ENCODE measurements at regions not wholly inside any gene's neighbourhood (a gene's known extent, or its start where the extent isn't known, plus 50 kb on each side); places are given as distances from the start of the nearest gene placed in this dataset.

GRCh38 chr3:160150525-160150924 is 74.7 kb upstream of the C3orf80 start:
- TF ChIP-seq POLR2AphosphoS5 (IDR thresholded peaks at IDR 0.05) (no peak), CTCF (IDR thresholded peaks at IDR 0.05) (no peak), EP300 (IDR thresholded peaks at IDR 0.05) (no peak), POLR2A (IDR thresholded peaks at IDR 0.05) (no peak)
- Histone ChIP-seq H3K4me3 (no peak overlapping the region), H3K27ac (no peak overlapping the region), H3K9me3 (no peaks in the 10 kb centered on the region), H3K36me3 (no peaks in the 10 kb centered on the region), H3K4me1 (no peaks in the 10 kb centered on the region), H3K27me3 (no peaks in the 10 kb centered on the region)
- DNase-seq: no peak
- WGBS, 5 donors: 76 to 93% (median 87%) methylated on average over 2 of the region's 2 CpGs
- intact Hi-C loops (cut with DNase I; ENCODE audit: low total_unique reads): no loop called here

- no peaks in the 10 kb centered on the region for H3K36me3 ChIP-seq
- no peak for TF ChIP-seq POLR2A (IDR thresholded peaks at IDR 0.05)
- no peak for TF ChIP-seq EP300 (IDR thresholded peaks at IDR 0.05)
- TF ChIP-seq POLR2AphosphoS5 (IDR thresholded peaks at IDR 0.05): no peak
- TF ChIP-seq CTCF (IDR thresholded peaks at IDR 0.05): no peak
- intact Hi-C loops (cut with DNase I; ENCODE audit: low total_unique reads): no loop called here
- H3K27me3 ChIP-seq: no peaks in the 10 kb centered on the region
- no peak overlapping the region for H3K27ac ChIP-seq
- no peak for DNase-seq
- H3K4me1 ChIP-seq: no peaks in the 10 kb centered on the region
- H3K4me3 ChIP-seq: no peak overlapping the region
- WGBS, 5 donors: 91 to 95% (median 93%) methylated on average over 6 of the region's 6 CpGs
- H3K9me3 ChIP-seq: no peaks in the 10 kb centered on the region
Measured at GRCh38 chr3:160152638-160153037, 72.6 kb upstream of the C3orf80 start.

DNA sequence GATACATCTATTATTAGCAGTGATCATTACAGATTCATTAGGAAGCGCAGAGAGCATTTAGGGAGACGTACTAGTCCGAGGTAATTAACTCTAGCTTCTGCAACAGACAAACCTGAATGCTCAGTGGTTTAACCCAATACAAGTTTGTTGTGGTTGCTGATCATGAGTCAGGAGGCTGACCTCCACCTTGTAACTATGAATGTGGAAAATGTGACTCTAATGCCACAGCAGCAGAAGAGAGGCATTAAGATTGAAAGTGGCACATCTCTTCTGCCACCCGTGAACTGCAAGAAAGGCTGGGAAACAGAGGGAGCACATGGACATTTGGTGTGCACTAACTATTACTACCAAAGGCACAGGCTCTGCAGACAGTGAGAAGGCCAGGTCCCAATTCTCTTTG is 71.2 kb upstream of the C3orf80 start:
- no peaks in the 10 kb centered on the region for H3K4me1 ChIP-seq
- H3K27me3 ChIP-seq: no peaks in the 10 kb centered on the region
- WGBS, 5 donors: 83 to 91% (median 88%) methylated on average over 4 of the region's 4 CpGs
- H3K36me3 ChIP-seq: no peaks in the 10 kb centered on the region
- no peak for DNase-seq
- TF ChIP-seq EP300 (IDR thresholded peaks at IDR 0.05) (no peak), CTCF (IDR thresholded peaks at IDR 0.05) (no peak), POLR2AphosphoS5 (IDR thresholded peaks at IDR 0.05) (no peak), POLR2A (IDR thresholded peaks at IDR 0.05) (no peak)
- H3K27ac ChIP-seq: no peak overlapping the region
- no peak overlapping the region for H3K4me3 ChIP-seq
- intact Hi-C loops (cut with DNase I; ENCODE audit: low total_unique reads): no loop called here
- H3K9me3 ChIP-seq: no peaks in the 10 kb centered on the region

DNA sequence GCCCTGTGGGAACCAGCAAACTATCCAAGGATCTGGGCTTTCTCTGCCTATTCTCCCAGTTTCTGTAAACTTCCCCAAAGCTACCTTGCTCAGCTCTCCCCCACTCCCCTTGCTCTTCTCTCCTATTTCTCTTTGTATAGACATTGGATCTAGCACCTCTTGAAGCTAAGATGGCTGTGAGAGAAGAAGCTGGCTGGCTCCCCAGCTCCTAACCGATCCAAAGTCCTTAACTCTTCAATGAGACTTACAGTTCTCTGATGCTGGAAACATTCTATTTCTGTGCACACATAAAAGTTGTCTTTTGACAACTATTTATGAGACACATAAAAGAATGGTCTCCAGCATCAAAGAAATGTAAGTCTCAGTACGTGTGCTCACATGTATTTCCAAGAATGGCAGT is 70.6 kb upstream of the C3orf80 start:
- DNase-seq: no peak
- no peak overlapping the region for H3K4me3 ChIP-seq
- no peaks in the 10 kb centered on the region for H3K36me3 ChIP-seq
- no peak overlapping the region for H3K27ac ChIP-seq
- H3K9me3 ChIP-seq: no peaks in the 10 kb centered on the region
- 72 to 88% (median 79%) methylated on average over 2 of the region's 2 CpGs for WGBS, 5 donors
- intact Hi-C loops (cut with DNase I; ENCODE audit: low total_unique reads): no loop called here
- no peaks in the 10 kb centered on the region for H3K27me3 ChIP-seq
- no peaks in the 10 kb centered on the region for H3K4me1 ChIP-seq
- TF ChIP-seq EP300 (IDR thresholded peaks at IDR 0.05) (no peak), CTCF (IDR thresholded peaks at IDR 0.05) (no peak), POLR2AphosphoS5 (IDR thresholded peaks at IDR 0.05) (no peak), POLR2A (IDR thresholded peaks at IDR 0.05) (no peak)

Data from stomach (tissue), 8 donors.